ENCODE measurements at regions not wholly inside any gene's neighbourhood (a gene's known extent, or its start where the extent isn't known, plus 50 kb on each side); places are given as distances from the start of the nearest gene placed in this dataset.
"Not testable (repeated sequence)": the region's sequence is repeated elsewhere in the genome, so short reads cannot be mapped to it uniquely, and the experiment has no call there.

GRCh38 chr16:32116533-32116932 is 136.6 kb upstream of the TP53TG3D start:
- not testable (repeated sequence) for TF ChIP-seq CTCF, POLR2A (IDR thresholded peaks at IDR 0.05)
